Stomach (tissue), 4 donors: ENCODE measurements at regions not wholly inside any gene's neighbourhood (a gene's known extent, or its start where the extent isn't known, plus 50 kb on each side); places are given as distances from the start of the nearest gene placed in this dataset.

Source experiments
- CTCF ChIP-seq, 7 experiments: fragments of 450-650 bp in 4 of 7; fragments of 200-600 bp in 3 of 7; sonication (generic) in 3 of 7; IDR thresholded peaks; one replicate each; pipeline ENCODE4 v1.5.1; 2016 to 2019; ENCODE audit warnings: antibody characterized with exemption in 7 of 7, control low read depth in 2 of 7, mild to moderate bottlenecking in 1 of 7
- EP300 ChIP-seq: sonication (generic); formaldehyde crosslinking; IDR thresholded peaks from one replicate; pipeline ENCODE4 v1.6.1; 2017; ENCODE audit warnings: antibody characterized with exemption
- POLR2A ChIP-seq, 4 donors: fragments of 450-650 bp; IDR thresholded peaks; one replicate each; pipeline ENCODE4 v1.6.1; 2016; ENCODE audit warnings: antibody characterized with exemption in 4 of 4, control low read depth in 2 of 4, mild to moderate bottlenecking in 1 of 4, moderate library complexity in 1 of 4
- POLR2AphosphoS5 ChIP-seq, 3 donors: sonication (generic); formaldehyde crosslinking; IDR thresholded peaks; one replicate each; pipeline ENCODE4 v1.6.1; 2016; ENCODE audit warnings: antibody characterized with exemption in 3 of 3

DNA sequence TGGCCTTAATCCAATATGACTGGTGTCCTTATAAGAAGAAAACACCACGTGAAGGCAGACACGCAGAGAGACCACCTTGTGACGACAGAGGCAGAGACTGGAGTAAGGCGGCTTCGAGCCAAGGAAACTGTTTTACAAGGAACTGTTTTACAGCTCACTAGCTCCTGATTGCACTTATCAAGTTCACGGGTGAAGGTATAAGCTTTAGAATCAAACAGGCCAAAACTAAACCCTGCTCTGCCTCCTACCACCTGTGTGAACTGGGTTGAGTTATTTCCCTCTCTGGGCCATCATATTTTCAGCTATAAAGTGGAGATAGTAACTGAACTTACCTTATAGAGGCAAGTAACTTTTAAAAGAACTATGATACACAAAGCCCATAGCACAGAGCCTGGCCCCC, 166.9 kb upstream of the NFIA start:
- TF ChIP-seq CTCF (IDR thresholded peaks at IDR 0.05) (no peak), POLR2AphosphoS5 (IDR thresholded peaks at IDR 0.05) (no peak), POLR2A (IDR thresholded peaks at IDR 0.05) (no peak), EP300 (no peak)
